HEK293T (cell line): ENCODE measurements at regions not wholly inside any gene's neighbourhood (a gene's known extent, or its start where the extent isn't known, plus 50 kb on each side); places are given as distances from the start of the nearest gene placed in this dataset.

Source experiments
- LEF1 ChIP-seq: fragments of 450-650 bp; IDR thresholded peaks from 2 replicates; pipeline ENCODE4 v1.6.1; 2017; ENCODE audit warnings: mild to moderate bottlenecking, borderline replicate concordance
- NFRKB ChIP-seq: fragments of 450-650 bp; IDR thresholded peaks from 2 replicates; pipeline ENCODE4 v1.6.1; 2016; ENCODE audit warnings: mild to moderate bottlenecking, moderate library complexity

DNA sequence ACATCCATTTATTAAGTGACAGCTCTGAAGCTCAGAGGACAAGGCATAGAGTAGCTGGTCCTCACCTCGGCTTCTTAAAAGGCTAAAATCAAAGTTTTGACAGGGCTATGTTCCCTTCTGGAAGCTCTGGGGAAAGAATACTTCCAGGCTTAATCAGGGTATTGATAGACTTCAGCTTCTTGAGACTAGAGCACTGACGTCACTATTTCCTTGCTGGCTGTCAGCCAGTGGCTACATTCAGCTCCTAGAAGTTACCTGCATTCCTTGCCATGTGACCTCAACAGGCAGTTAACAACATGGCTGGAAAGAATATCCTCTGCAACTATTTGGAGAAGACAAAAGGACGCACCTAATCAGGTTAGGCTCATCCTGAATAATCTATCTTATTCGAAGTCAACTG is 1144.8 kb downstream of the ADGRL3 start:
- TF ChIP-seq LEF1 (no peak), NFRKB (no peak)
